ENCODE measurements at regions not wholly inside any gene's neighbourhood (a gene's known extent, or its start where the extent isn't known, plus 50 kb on each side); places are given as distances from the start of the nearest gene placed in this dataset.

DNA sequence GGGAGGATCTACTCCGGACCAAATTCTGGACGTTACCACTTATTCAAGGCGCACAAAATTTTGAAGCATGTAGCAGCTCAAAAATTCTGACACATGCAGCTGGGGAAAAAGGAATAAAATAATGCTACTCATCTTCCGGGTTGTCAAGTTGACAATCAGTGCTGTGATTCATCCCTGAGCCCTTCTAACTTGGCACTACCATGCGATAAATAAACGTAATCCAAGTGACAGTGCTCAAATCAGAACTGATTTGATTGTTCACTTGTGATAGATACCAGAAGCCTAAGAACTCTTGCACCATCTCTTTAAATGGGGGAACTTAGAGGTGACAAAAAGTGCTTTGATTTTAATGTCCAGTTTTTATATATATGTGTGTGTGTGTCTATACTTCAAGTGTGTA, 230.2 kb upstream of the TLE4 start:
- DNase-seq (ENCODE audit: low spot score), result no peak

DNA sequence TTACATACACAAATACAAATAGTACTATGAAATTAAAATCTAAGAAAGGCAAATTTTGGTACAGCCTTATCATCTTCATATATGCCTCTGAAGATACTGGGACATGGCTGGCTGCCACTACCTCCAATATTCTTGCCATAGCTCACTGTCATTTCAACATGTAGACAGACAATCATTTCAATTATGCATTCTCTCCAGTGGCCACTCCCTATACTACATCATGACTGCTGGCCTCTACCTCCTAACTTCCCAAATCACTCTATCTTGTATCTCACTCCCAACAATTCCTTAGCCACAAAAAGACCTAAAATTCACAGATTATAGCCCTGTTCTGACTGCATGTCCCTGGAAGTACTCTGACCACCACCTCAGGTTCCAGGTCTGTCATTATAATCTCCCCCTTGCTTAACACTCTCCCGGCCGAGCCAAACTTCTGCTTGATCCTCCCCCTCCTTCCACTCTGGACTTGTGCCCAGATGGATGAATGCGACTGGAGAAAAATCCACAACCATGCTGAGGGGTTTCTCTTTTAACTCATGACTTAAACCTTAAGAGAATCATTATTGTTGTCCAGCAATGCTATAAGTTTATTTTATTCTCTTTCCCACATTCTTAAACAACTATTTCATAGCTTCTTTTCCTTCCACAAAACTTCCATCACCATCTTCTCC, 225.3 kb upstream of the TLE4 start:
- no peak for DNase-seq (ENCODE audit: low spot score)

DNA sequence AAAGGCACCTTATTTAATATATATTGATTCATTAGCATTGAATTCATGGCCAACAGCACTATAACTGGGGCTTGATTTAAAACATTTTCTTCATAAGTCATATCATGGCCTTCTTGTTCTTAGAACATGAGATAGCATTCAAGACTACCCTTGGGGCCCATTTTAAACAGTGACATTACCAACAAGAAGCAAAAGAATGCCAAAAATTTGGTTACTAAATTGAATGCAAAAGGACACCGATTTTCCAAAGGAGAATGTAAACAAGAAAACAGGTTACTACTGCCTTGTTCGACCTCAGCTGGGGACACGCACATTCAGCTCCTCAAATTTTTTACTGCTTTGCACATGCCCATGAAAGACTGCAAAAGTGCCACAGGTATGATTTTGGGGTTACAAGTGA, 219.4 kb upstream of the TLE4 start:
- DNase-seq (ENCODE audit: low spot score), result no peak

DNA sequence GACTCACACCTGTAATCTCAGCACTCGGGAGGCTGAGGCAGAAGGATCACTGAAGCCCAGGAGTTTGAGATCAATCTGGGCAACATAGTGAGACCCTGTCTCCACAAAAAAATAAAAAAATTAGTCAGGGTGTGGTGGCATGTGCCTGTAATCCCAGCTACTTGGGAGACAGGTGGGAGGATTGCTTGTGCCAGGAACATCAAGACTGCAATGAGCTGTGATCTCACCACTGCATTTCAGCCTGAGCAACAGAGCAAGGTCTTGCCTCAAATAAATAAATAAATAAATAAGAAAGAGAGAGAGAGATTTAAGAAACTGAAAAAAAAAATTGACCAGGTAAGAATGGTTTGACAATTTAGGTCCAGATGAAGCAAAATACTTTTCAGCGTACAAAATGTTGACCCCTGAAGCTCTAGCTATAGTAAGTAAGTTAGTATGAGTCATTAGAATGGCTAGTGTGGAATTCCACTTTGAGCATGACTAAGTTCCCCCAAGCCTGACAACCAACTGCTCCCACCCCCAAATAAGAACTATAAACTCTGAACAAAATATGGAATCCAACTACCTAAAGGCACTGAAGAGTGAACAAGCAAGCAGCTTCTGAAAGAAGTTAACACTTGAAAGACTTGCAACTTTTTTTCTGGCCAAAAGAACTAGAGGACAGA, 217.8 kb upstream of the TLE4 start:
- DNase-seq (ENCODE audit: low spot score), result no peak

DNA sequence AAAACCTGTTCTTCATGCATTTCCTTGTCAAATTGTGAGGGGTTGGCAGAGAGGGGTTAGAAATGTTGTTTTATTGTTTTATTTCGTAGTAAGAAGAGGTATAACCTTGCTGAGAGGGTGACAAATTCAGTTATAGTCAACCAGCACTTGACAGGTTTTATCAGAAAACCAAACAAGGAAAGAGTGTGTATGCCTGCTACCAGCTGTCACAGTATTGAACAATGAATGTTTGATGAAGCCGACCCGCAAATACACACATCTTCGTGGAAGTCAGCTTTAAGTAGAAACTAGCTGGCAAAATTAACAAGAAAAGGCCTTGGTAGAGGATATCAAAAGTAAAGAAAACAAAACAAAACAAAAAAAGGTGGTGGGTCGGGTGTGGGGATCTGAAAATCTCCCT, 214.6 kb upstream of the TLE4 start:
- no peak for DNase-seq (ENCODE audit: low spot score)

DNA sequence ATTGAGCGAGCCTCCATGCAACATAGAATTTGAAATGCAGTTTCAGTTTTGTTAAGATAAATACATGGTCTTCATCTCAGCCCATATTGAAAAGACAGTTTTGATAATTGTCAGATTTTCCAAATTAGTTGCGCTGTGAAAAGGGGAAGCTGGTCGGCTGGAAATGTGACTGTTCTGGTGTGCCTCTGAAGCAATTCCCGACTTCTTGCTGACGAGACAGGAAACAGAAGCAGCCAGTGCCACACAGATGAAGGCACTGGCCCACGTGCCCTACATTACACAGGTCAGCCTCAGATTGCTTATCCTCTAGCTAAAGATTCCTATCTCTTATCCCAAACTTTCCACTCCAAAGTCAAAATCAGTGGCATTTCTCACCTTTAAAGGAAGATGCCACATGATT, 214.1 kb upstream of the TLE4 start:
- no peak for DNase-seq (ENCODE audit: low spot score)

DNA sequence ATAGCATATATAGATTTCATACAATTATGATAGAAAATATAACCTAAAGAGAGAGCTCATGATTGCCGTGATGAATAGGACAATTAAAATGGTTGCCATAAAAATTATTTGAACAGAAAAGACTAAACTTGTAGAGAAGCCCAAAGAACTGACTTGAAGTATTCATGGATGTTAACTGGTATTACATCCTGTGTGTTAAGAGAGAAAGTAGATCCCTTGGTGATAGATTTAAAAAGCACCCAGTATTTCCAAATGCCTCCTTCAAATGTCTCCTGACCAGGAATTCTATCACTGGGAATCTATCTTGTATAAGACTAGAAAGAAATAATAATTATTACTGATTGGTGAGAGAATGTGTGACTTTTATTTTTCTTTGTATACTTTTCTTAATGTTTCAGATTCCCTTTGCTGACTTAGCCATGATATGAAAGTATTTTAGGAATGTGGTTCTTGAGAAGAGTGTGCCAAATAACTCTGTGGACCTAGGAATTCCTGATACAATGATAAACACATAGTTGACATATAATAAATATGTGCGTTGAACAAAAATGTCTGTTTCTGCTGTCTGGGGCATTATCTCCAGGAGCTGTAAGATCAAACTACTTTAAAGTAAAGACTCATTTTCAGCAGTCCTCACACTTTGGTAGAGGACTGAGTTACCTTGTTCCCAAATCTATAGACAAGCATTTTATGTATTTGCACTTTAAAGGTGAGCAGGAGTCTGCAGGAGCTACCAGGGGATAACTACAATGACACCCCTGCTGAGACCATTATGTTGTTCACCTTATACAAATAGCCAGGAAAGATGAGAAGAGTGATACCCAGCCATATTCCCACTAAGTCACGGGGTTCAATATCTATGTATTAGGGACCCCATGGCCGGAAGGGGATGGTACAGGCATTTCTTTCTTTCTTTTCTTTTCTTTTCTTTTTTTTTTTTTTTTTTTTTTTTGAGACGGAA, 211.1 kb upstream of the TLE4 start:
- DNase-seq (ENCODE audit: low spot score), result no peak

DNA sequence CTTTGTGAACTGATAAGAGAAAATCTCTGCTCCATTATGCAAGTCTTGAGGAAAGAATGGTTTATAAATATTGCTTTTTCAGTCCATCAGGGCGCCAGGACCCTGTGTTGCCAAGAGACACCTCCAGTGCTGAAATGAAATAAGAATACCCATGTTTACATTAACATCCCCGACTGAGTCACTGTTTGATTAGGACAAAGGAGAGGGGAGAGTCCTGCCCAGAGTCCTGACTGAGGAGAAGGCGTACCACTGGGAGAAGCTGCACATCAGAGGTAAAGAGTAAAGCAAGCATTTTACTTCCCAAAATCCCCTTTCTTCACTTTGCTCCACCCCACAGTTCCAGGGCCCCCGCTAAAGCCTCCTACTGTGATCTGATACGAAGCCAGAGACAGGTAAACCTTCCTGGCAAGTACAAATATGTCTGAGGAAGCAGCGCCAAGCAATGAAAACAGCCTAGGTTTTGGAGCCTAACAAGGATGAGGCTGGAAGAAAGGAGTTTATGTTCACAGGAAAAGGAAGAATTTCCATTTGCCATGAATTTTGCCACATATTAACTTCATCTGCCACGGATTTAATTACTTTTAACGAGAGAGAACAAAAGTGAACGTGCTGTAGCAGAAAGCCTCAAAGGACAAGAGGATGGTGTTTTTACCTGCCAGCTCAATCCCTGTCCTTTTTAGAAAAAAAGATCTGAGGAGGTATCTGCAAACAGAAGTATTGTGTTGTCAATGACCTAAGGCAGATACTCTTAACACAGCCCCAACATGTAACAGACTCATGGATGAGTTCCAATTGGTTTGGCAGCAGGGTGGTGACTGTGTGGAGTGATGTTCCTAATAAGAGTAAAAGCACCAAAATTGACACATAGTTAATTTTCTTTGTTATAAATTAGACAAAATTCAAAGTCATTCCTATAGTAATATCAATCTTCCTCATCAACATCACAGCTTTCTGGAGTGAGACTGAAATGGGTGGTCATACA, 209.4 kb upstream of the TLE4 start:
- DNase-seq (ENCODE audit: low spot score), result no peak

DNA sequence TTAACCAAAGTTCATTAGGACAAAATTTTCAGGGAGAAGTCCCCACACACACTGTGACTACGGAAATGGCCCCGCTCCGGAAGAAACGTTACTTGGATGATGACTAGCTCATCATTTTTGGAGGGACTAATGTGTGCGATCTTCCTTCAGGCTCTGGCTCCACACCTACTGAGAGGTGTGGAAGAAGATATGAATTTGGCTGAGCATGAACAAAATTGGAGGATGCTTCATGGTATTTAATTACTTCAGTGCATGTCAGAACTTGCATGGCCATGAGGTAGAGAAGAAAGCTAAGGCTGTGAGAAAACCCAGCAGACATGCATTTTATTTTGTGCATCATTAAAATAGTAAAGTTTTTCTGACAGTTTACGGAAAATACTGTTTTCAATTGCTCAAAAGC, 202.1 kb upstream of the TLE4 start:
- DNase-seq (ENCODE audit: low spot score), result no peak

DNA sequence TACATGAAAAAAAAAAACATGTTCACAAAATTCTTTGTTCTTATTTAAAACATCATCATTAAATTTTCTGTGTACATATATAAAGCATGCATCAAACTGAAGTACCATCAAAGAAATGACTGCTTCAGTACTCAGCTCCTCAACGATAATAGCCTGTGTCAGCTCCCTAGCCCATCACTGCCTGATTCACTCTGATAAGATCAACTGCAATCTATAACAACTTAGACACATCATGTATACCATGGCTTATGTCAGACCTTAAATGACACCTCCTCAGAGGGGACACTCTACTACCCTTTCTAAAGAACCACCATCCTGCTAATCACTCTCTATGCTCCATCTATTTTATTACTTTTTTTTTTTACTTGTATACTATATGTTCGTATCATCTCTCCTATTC, 200.5 kb upstream of the TLE4 start:
- no peak for DNase-seq (ENCODE audit: low spot score)

DNA sequence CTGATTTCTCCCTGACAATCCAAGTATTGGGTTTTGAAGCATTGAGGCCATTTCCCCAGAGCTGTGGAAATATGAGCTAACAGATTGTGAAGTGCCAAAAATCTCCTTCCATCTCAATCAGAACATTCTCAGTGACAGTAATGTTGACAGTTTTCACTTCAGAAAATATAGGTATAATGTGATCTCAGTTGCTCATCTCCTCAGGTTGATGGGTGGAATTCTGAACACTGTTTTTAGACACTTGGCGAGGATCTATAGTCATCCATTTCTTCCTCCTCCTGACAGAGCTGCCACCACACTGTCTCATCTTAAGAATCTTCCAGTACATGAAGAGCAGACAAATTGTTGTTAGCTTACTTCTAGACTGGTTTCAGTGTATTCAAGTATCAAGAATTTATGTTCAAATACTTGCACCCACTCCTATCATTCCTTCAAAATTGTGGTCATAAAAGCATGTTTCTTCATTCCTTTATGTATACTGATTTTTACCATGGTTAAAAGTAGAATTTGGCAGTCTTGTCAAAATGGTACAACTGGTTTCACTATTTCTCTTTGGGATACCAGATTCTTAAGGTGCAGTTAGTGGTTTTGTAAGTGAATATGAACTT, 199.7 kb upstream of the TLE4 start:
- DNase-seq (ENCODE audit: low spot score), result no peak

DNA sequence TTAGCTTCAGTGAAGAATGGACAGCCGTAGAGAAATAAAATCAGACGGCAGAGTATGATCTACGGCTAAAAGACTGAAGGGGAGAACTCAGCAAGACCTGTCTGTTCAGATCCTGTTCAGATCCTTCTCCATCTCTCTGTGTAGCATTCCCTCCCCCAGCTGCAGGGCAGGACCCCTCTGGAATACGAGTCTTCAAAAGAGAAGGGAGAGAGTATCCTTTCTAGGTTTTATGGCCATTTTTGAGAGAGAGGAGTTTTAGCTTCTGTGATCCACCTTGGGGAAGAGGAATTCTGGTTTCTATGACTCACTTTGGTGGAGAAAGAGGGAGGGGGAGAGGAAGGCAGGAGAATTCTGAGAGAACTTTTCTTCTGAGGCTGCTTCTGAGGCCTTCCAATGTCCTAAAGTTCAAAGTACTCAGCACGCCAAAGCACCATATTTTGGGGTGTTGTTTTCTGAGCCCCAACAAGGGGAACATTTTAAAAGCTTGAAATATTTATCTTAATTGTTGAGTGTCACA, 194.4 kb upstream of the TLE4 start:
- DNase-seq (ENCODE audit: low spot score), result no peak

DNA sequence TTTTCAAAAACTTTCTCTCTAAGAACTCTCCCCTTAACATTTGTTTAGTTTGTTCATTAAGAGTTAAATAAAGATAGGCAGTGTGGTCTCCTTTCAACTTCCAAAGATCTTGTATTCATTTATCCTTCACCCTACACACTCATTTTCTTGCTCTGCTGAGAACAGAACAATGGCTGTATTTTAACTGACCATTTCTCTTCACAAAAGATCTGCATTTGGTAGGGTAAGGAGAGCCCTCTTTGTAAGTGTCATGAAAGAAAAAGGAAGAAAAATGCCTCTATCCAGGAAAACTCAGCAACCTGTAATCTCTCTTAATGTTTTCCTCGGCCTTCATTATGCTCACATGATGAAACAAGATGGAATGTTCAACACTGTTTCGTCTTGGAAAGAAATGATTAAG, 193.7 kb upstream of the TLE4 start:
- DNase-seq (ENCODE audit: low spot score), result no peak

DNA sequence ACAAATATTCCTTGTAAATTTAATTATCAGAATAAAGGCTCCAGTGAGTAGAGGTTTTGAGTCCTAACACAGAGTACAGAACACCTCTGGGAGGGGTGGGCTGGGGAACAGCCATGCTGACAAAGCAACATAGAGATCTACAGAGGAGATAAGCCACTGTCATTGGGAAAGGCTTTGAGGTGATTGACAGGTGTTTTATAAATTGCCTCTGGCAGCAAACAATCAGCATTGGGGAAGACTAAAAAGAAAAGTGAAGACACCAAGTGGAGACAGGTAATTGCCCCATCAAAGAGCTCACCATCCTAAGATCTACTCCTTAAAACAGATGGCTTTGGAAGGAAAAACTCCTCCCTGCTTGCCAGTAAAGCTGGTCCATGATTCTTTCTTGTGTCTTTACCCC, 189.7 kb upstream of the TLE4 start:
- DNase-seq (ENCODE audit: low spot score), result no peak

DNA sequence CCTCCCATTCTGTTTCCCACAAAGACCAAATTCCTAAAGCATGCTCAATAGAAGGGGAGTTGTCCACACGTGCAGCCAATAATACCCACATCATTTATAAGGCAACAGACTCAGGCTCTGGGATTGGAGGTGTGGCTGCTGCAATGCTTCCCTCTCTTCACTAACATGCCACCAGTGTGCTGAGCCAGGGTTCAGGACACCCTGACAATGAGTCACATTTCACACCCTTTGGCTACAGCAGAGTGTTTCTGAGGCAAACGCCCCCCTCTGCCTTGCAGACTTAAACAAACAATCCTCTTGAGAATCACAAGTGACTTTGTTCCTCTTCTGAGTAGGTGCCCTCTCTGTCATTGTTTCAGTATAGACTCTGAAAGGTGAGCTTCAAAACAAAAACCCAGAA, 189.3 kb upstream of the TLE4 start:
- peak; percentile 35 for DNase-seq (ENCODE audit: low spot score)

DNA sequence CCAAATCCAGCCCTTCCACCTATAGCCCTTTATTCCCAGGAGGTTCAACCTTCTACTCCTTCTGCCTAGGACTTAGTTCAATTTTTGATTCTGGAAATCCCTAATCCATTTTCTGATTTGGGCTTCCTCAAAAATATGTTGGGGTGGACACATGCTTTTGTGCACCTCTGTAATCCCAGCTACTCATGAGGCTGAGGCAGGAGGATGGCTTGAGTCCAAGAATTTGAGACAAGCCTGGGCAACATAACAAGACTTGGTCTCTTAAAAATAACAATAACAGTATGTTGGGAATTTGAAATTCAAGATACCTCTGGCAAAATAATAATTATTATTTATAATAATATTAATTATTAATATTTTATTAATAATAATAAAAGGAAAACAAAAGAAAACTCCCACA, 188.7 kb upstream of the TLE4 start:
- no peak for DNase-seq (ENCODE audit: low spot score)

DNA sequence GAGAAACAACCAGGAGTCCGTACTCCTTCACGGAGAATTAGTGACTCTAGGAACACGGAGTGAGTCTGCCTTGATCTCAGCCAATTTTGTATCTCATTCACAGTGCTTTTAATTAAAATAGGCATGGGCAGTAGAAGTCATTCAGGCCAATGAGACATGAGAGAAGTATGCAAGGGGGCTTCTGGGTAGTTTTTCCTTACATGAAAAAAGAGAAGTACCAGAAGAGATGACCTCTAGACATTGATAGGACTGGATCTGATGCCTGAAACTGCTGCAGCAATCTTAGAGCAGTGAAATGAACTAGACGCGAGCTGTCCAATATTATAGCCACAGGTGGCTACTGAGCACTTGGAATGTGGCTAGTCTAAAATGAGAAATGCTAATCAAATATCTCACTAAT, 187.7 kb upstream of the TLE4 start:
- no peak for DNase-seq (ENCODE audit: low spot score)

DNA sequence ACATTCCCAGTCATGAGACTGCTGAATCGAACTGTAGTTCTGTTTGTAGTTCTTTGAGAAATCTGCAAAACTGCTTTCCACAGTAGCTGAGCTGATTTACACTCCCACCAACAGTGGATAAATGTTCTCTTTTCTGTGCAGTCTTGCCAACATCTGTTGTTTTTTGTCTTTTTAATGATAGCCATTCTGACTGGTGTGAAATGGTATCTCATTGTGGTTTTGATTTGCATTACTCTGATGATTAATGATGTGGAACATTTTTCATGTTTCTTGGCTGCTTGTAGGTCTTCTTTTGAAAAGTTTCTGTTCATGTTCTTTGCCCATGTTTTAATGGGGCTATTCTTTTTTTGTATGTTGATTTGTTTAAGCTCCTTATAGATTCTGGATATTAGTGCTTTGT, 187.3 kb upstream of the TLE4 start:
- no peak for DNase-seq (ENCODE audit: low spot score)

DNA sequence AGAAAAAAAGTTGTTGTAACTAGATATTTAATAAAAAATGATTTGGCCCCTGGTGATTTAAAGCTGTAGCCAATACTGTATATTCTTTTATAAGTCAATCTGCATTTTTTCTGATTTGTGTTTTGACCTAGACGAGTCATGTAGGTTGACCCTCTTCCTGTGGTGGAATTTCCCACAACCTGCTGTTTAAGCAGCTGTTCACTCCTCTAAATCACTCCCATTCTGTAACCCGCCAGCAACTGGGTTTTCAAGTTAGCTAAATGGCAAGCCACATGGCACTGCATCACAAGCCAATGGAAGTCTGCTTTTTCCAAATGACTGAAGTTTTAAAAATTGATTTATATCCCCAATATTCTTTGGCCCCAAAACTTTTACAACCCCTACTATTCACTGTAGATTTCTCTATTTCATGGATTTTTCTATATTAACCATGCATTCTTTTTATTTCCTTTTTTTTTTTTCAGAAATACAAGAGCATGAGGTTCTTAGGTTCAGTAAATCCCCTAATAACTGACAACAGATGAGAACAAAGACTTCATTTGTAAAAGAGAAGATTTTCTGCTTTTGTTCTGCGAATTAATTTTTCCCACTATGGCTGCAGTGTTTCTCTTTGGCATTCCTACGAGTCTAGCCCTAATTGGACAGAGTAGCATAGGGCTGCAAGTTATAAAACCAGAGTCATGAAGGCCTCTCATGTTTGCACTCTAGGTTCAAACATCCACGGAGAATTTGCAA, 184.5 kb upstream of the TLE4 start:
- DNase-seq (ENCODE audit: low spot score), result no peak

DNA sequence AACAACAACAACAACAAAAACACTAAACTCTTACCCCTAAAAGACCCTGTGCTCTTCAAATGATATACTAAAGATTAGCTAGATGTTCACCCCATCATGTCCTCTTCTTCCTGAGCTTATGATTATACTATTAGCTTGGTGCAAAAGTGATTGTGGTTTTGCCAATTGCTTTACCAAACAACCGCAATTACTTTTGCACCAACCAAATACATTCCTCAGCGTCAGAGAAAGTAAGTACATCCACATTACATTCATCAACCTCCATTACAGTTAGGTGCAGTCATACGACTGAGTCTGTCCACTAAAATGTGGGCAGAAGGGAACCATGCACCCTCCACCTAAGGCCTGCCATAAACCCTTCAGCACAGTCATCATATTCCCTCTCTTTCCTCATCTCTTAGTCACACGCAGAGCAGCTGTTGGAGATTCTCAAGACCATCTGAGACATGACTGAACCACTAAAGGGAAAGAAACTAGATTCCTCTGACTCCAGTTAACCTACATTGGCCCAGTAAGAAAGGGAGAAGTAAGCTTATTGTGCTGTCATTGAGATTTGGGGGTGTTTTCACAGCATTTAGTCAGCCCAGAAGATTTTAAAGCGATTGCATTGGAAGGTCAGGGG, 181.6 kb upstream of the TLE4 start:
- DNase-seq (ENCODE audit: low spot score), result no peak
